GM12878 (cell line): ENCODE measurements at regions not wholly inside any gene's neighbourhood (a gene's known extent, or its start where the extent isn't known, plus 50 kb on each side); places are given as distances from the start of the nearest gene placed in this dataset.

Experiments used
- ATAC-seq: fragments of 200-7000 bp; cut with Tn5 transposase; 3 replicates; pipeline ENCODE4 v1.9.1; 2020; ENCODE audit warnings: mild to moderate bottlenecking, moderate library complexity
- BruUV-seq: library from RNA; stranded (reverse); fragments of 400-500 nt; replicated peaks from 2 replicates; lab custom pipeline; 2021; lab: Mats Ljungman, UMichigan
- CTCF ChIA-PET: fragments of 300-600 bp; sonication (Branson Sonifier 250); formaldehyde crosslinking; extraction: SDS; loops from one replicate; lab custom pipeline; 2021; ENCODE audit warnings: inconsistent platforms; lab: Yijun Ruan, JAX
- POLR2A ChIA-PET: fragments of 350-600 bp; formaldehyde crosslinking; extraction: SDS; loops from one replicate; lab custom pipeline; 2021; ENCODE audit warnings: inconsistent platforms; lab: Charles Lee
- RAD21 ChIA-PET: fragments of 300-600 bp; sonication (Branson Sonifier 250); formaldehyde crosslinking; loops from one replicate; lab custom pipeline; 2023; ENCODE audit warnings: antibody characterized with exemption; ENCODE audit not compliant: unreplicated experiment; lab: Charles Lee
- SMC1A ChIA-PET: fragments of 300-600 bp; sonication (Branson Sonifier 250); formaldehyde crosslinking; loops from one replicate; lab custom pipeline; 2023; ENCODE audit not compliant: unreplicated experiment, uncharacterized antibody; lab: Charles Lee
- DNase-seq: peaks from one replicate; pipeline ENCODE4 v3.0.0-alpha.2; 2011; ENCODE audit warnings: low read depth, low spot score
- FAIRE-seq: peaks from 3 replicates; lab custom pipeline; 2011; peaks lifted over from hg19 to GRCh38; lab: Jason Lieb, UNC
- H2AFZ ChIP-seq: 2 replicates; pipeline ENCODE4 v1.6.0; 2011; ENCODE audit warnings: low read depth, low read length, control low read depth; ENCODE audit not compliant: control insufficient read depth
- H3K27ac ChIP-seq: 2 replicates; pipeline ENCODE4 v1.5.1; 2011; ENCODE audit warnings: control low read depth; ENCODE audit not compliant: control insufficient read depth, insufficient read depth
- H3K27me3 ChIP-seq, 2 experiments: replicated peaks in 1 of 2; 2 replicates each; pipeline versions ENCODE4 v1.6.0 to v1.6.1; 2011; ENCODE audit warnings: low read length in 1 of 2; ENCODE audit not compliant: control insufficient read depth in 2 of 2, insufficient read depth in 2 of 2
- H3K36me3 ChIP-seq, 2 experiments: 2 replicates each; pipeline ENCODE4 v1.5.1; 2011; ENCODE audit warnings: low read length in 1 of 2; ENCODE audit not compliant: control insufficient read depth in 2 of 2, insufficient read depth in 2 of 2
- H3K4me1 ChIP-seq: 2 replicates; pipeline ENCODE4 v1.6.1; 2011; ENCODE audit warnings: mild to moderate bottlenecking, low read length, moderate library complexity, mixed read lengths; ENCODE audit not compliant: control insufficient read depth, insufficient read depth
- H3K4me2 ChIP-seq: 2 replicates; pipeline ENCODE4 v1.6.0; 2011; ENCODE audit warnings: control low read depth; ENCODE audit not compliant: control insufficient read depth, insufficient read depth
- H3K4me3 ChIP-seq: fragments of 200-600 bp; sonication (generic); 2 replicates; pipeline ENCODE4 v1.5.1; 2016
- H3K79me2 ChIP-seq: 2 replicates; pipeline ENCODE4 v1.6.0; 2011; ENCODE audit warnings: low read length; ENCODE audit not compliant: control insufficient read depth, insufficient read depth
- H3K9ac ChIP-seq: 2 replicates; pipeline ENCODE4 v1.8.0; 2011; ENCODE audit warnings: low read length, control low read depth, mixed read lengths; ENCODE audit not compliant: control insufficient read depth, insufficient read depth
- H3K9me3 ChIP-seq: replicated peaks from 3 replicates; pipeline ENCODE4 v1.5.1; 2011; ENCODE audit warnings: mild to moderate bottlenecking, low read length; ENCODE audit not compliant: control insufficient read depth, insufficient read depth
- H4K20me1 ChIP-seq: 2 replicates; pipeline ENCODE4 v1.6.0; 2011; ENCODE audit not compliant: control insufficient read depth, insufficient read depth
- E4F1 ChIP-seq: fragments of 450-650 bp; IDR thresholded peaks from 2 replicates; pipeline ENCODE4 v1.6.1; 2018; ENCODE audit warnings: borderline replicate concordance, mild to moderate bottlenecking; ENCODE audit not compliant: partially characterized antibody
- JUNB ChIP-seq: IDR thresholded peaks from 2 replicates; pipeline ENCODE4 v1.6.1; 2016; ENCODE audit warnings: antibody characterized with exemption, mild to moderate bottlenecking
- NBN ChIP-seq: fragments of 450-650 bp; IDR thresholded peaks from 2 replicates; pipeline ENCODE4 v1.6.1; 2016
- POU2F2 ChIP-seq: IDR thresholded peaks from 3 replicates; pipeline ENCODE4 v1.6.1; 2011; ENCODE audit warnings: low read depth, mild to moderate bottlenecking, low read length, borderline replicate concordance
- SMARCA5 ChIP-seq: fragments of 450-650 bp; IDR thresholded peaks from 2 replicates; pipeline ENCODE4 v1.6.1; 2017; ENCODE audit warnings: mild to moderate bottlenecking
- SRF ChIP-seq, 2 experiments: IDR thresholded peaks; 2 replicates each; pipeline ENCODE4 v1.6.1; 2011; ENCODE audit warnings: low read depth in 2 of 2, low read length in 2 of 2, mild to moderate bottlenecking in 1 of 2, moderate library complexity in 1 of 2
- SUPT20H ChIP-seq: IDR thresholded peaks from 2 replicates; pipeline ENCODE4 v1.6.1; 2011; ENCODE audit warnings: low read depth, mild to moderate bottlenecking, low read length, moderate library complexity, borderline replicate concordance; ENCODE audit not compliant: control insufficient read depth
- SUZ12 ChIP-seq: fragments of 200-600 bp; sonication (generic); IDR thresholded peaks from one replicate; pipeline ENCODE4 v1.6.1; 2018; ENCODE audit warnings: antibody characterized with exemption, mild to moderate bottlenecking; ENCODE audit not compliant: unreplicated experiment
- TBL1XR1 ChIP-seq: IDR thresholded peaks from 2 replicates; pipeline ENCODE4 v1.6.1; 2012; ENCODE audit warnings: low read depth, low read length, improper control_type of control experiment
- TCF3 ChIP-seq: IDR thresholded peaks from 2 replicates; pipeline ENCODE4 v1.6.1; 2012; ENCODE audit warnings: low read depth, mild to moderate bottlenecking, low read length, borderline replicate concordance; ENCODE audit not compliant: insufficient read depth
- ZNF687 ChIP-seq: fragments of 450-650 bp; IDR thresholded peaks from 2 replicates; pipeline ENCODE4 v1.6.1; 2017; ENCODE audit warnings: mild to moderate bottlenecking, moderate library complexity
- WGBS: methylation state at CpG from one replicate; pipeline ENCODE4 v1.1.6; 2016; ENCODE audit warnings: low lambda C conversion rate; ENCODE audit not compliant: insufficient replicate concordance, insufficient coverage; ENCODE audit errors: missing lambda C conversion rate; 5-methylcytosine and 5-hydroxymethylcytosine counted together
- in situ Hi-C: fragments of 300-500 bp; cut with MboI; formaldehyde crosslinking; loops from 9 replicates; pipeline ENCODE4 v1.14.3; 2018; ENCODE audit warnings: mixed read lengths
- intact Hi-C: fragments of 100-400 bp; cut with micrococcal nuclease; formaldehyde crosslinking; loops from one replicate; pipeline ENCODE4 v1.14.2; 2022; ENCODE audit not compliant: unreplicated experiment
- TF ChIP-seq, protein P1 (sequence below): fragments of 150-350 bp; IDR thresholded peaks from 2 replicates; pipeline ENCODE4 v1.6.1; 2014; ENCODE audit warnings: mild to moderate bottlenecking, low read depth, low read length
- TF ChIP-seq, protein P2 (sequence below): fragments of 150-350 bp; IDR thresholded peaks from 2 replicates; pipeline ENCODE4 v1.6.1; 2016; ENCODE audit warnings: low read depth, low read length

DNA sequence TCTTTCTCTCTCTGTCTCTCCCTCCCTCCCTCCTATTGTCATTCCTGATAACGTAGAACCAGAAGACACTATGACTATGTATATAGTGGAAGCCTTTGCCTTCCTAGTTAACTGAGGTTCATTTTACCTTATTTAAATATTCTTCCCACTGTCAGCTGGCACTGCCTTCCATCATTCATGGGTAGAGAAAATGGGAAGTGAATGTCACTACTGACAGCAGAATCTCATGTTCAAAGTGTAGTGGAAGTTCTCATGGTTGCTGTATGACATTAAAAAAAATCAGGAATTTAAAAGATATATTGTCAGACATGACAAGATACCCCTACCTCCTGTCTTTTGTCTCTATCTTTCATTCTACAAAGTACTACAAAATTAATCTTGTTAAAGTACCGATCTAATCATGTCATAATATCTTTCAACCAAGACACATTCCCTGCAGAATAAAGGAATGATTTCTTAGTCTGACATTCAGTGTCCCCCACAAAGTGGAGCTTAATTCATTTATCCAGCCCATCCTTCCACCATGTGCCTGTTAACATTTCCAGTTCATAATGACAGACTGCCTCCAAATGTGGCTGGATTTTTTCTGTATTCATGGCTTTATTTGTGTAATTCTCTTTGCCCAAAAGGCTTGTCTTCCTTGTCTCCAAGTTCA lies 250.1 kb upstream of the CDH20 start:
- SMC1A ChIA-PET: no interaction called here
- Histone ChIP-seq H3K27me3 (no peaks in the 10 kb centered on the region), H4K20me1 (no peaks in the 10 kb centered on the region), H3K27ac (no peak overlapping the region), H3K4me1 (no peaks in the 10 kb centered on the region), H3K4me3 (no peak overlapping the region), H3K79me2 (no peaks in the 10 kb centered on the region), H3K4me2 (no peak overlapping the region), H2AFZ (no peak overlapping the region), H3K9ac (no peak overlapping the region), H3K36me3 (no peaks in the 10 kb centered on the region), H3K9me3 (no peaks in the 10 kb centered on the region)
- FAIRE-seq (no peak), DNase-seq (no peak), ATAC-seq (no peak)
- intact Hi-C loops (no loop called here), in situ Hi-C loops (no loop called here)
- POLR2A ChIA-PET: no interaction called here
- RAD21 ChIA-PET: no interaction called here
- CTCF ChIA-PET: no interaction called here
- BruUV-seq: no TSS peak
- WGBS: 0% methylated on average over 2 of the region's 2 CpGs
- TF ChIP-seq SRF (IDR thresholded peaks at IDR 0.05; ENCODE audit: low read depth in 2 of 2, low read length in 2 of 2) (no peak), E4F1 (no peak), TBL1XR1 (no peak), SUPT20H (no peak), POU2F2 (no peak), TCF3 (no peak), SMARCA5 (no peak), SUZ12 (no peak), NBN (no peak), JUNB (no peak), ZNF687 (no peak)
- TF ChIP-seq, protein P1, sequence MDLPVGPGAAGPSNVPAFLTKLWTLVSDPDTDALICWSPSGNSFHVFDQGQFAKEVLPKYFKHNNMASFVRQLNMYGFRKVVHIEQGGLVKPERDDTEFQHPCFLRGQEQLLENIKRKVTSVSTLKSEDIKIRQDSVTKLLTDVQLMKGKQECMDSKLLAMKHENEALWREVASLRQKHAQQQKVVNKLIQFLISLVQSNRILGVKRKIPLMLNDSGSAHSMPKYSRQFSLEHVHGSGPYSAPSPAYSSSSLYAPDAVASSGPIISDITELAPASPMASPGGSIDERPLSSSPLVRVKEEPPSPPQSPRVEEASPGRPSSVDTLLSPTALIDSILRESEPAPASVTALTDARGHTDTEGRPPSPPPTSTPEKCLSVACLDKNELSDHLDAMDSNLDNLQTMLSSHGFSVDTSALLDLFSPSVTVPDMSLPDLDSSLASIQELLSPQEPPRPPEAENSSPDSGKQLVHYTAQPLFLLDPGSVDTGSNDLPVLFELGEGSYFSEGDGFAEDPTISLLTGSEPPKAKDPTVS: no peak
- TF ChIP-seq, protein P2, sequence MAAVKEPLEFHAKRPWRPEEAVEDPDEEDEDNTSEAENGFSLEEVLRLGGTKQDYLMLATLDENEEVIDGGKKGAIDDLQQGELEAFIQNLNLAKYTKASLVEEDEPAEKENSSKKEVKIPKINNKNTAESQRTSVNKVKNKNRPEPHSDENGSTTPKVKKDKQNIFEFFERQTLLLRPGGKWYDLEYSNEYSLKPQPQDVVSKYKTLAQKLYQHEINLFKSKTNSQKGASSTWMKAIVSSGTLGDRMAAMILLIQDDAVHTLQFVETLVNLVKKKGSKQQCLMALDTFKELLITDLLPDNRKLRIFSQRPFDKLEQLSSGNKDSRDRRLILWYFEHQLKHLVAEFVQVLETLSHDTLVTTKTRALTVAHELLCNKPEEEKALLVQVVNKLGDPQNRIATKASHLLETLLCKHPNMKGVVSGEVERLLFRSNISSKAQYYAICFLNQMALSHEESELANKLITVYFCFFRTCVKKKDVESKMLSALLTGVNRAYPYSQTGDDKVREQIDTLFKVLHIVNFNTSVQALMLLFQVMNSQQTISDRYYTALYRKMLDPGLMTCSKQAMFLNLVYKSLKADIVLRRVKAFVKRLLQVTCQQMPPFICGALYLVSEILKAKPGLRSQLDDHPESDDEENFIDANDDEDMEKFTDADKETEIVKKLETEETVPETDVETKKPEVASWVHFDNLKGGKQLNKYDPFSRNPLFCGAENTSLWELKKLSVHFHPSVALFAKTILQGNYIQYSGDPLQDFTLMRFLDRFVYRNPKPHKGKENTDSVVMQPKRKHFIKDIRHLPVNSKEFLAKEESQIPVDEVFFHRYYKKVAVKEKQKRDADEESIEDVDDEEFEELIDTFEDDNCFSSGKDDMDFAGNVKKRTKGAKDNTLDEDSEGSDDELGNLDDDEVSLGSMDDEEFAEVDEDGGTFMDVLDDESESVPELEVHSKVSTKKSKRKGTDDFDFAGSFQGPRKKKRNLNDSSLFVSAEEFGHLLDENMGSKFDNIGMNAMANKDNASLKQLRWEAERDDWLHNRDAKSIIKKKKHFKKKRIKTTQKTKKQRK: no peak
